Endothelial cell of umbilical vein (primary cell): ENCODE measurements at regions not wholly inside any gene's neighbourhood (a gene's known extent, or its start where the extent isn't known, plus 50 kb on each side); places are given as distances from the start of the nearest gene placed in this dataset.

Experiments
- BruUV-seq: library from RNA; stranded (reverse); fragments of 400-500 nt; replicated peaks from 2 replicates; lab custom pipeline; 2021; lab: Mats Ljungman, UMichigan
- CTCF ChIA-PET: fragments of 300-600, 350-600 bp; sonication (Branson Sonifier 250); formaldehyde crosslinking; loops from one replicate; lab custom pipeline; 2021; ENCODE audit warnings: antibody characterized with exemption, inconsistent platforms; lab: Charles Lee
- POLR2A ChIA-PET: fragments of 300-600, 350-600 bp; sonication (Branson Sonifier 250); formaldehyde crosslinking; loops from one replicate; lab custom pipeline; 2021; ENCODE audit warnings: antibody characterized with exemption, inconsistent platforms; lab: Charles Lee
- DNase-seq: peaks from one replicate; pipeline ENCODE4 v3.0.0-alpha.2; 2011; ENCODE audit warnings: low read depth, low spot score
- FAIRE-seq: peaks from 2 replicates; lab custom pipeline; 2011; peaks lifted over from hg19 to GRCh38; lab: Jason Lieb, UNC
- H2AFZ ChIP-seq: 2 replicates; pipeline ENCODE4 v1.6.0; 2012; ENCODE audit warnings: low read depth, low read length, control low read depth, inconsistent platforms
- H3K27ac ChIP-seq: 2 replicates; pipeline ENCODE4 v1.5.1; 2011; ENCODE audit warnings: low read depth, mild to moderate bottlenecking, control low read depth, low read length, moderate library complexity; ENCODE audit not compliant: insufficient read depth
- H3K27me3 ChIP-seq, 2 experiments: 2 replicates each; pipeline versions ENCODE4 v1.6.0 to v1.6.1; 2011; ENCODE audit warnings: low read length in 2 of 2, mixed read lengths in 1 of 2; ENCODE audit not compliant: control insufficient read depth in 2 of 2, insufficient read depth in 2 of 2
- H3K36me3 ChIP-seq, 2 experiments: 2 replicates in 1 of 2; 3 replicates in 1 of 2; pipeline ENCODE4 v1.5.1; 2011; ENCODE audit warnings: low read length in 2 of 2, mild to moderate bottlenecking in 1 of 2, moderate library complexity in 1 of 2; ENCODE audit not compliant: control insufficient read depth in 2 of 2, insufficient read depth in 2 of 2; ENCODE audit errors: extremely low read depth in 1 of 2
- H3K4me1 ChIP-seq: 3 replicates; pipeline ENCODE4 v1.5.1; 2011; ENCODE audit warnings: mild to moderate bottlenecking, low read length; ENCODE audit not compliant: control insufficient read depth, insufficient read depth; ENCODE audit errors: extremely low read depth
- H3K4me2 ChIP-seq: 2 replicates; pipeline ENCODE4 v1.6.1; 2011; ENCODE audit warnings: low read length, control low read depth, mixed read lengths; ENCODE audit not compliant: insufficient read depth
- H3K4me3 ChIP-seq, 3 experiments: fragments of 200-600 bp in 1 of 3; sonication (generic), shearing (Covaris generic) in 1 of 3; replicated peaks in 1 of 3; 2 replicates each; pipeline ENCODE4 v1.5.1; 2011 to 2016; ENCODE audit warnings: control low read depth in 3 of 3, low read length in 3 of 3, mild to moderate bottlenecking in 2 of 3, inconsistent platforms in 1 of 3, low read depth in 1 of 3, moderate library complexity in 1 of 3; ENCODE audit not compliant: insufficient read depth in 1 of 3
- H3K79me2 ChIP-seq: 2 replicates; pipeline ENCODE4 v1.6.0; 2012; ENCODE audit warnings: low read length, inconsistent platforms; ENCODE audit not compliant: control insufficient read depth, insufficient read depth
- H3K9ac ChIP-seq: replicated peaks from 2 replicates; pipeline ENCODE3; 2011; ENCODE audit warnings: low read length, control low read depth; ENCODE audit not compliant: insufficient read depth; ENCODE audit errors: extremely low read depth
- H3K9me1 ChIP-seq: replicated peaks from 3 replicates; pipeline ENCODE4 v1.6.0; 2011; ENCODE audit warnings: mild to moderate bottlenecking, low read length; ENCODE audit not compliant: control insufficient read depth, insufficient read depth; ENCODE audit errors: extremely low read depth
- H3K9me3 ChIP-seq: replicated peaks from 2 replicates; pipeline ENCODE4 v1.5.1; 2012; ENCODE audit warnings: low read length, inconsistent platforms; ENCODE audit not compliant: control insufficient read depth, insufficient read depth
- H4K20me1 ChIP-seq: replicated peaks from 2 replicates; pipeline ENCODE3; 2011; ENCODE audit warnings: mild to moderate bottlenecking, low read length; ENCODE audit not compliant: control insufficient read depth, insufficient read depth; ENCODE audit errors: extremely low read depth
- CTCF ChIP-seq, 2 donors: IDR thresholded peaks; 1 replicate in 1 of 2; 2 replicates in 1 of 2; pipeline ENCODE4 v1.5.1; 2011; ENCODE audit warnings: low read length in 2 of 2, mild to moderate bottlenecking in 2 of 2, moderate library complexity in 2 of 2, control low read depth in 1 of 2, inconsistent platforms in 1 of 2, low read depth in 1 of 2; ENCODE audit not compliant: insufficient read depth in 1 of 2; ENCODE audit errors: extremely low read depth in 1 of 2
- EZH2 ChIP-seq: IDR thresholded peaks from 2 replicates; pipeline ENCODE4 v1.6.1; 2012; ENCODE audit warnings: borderline replicate concordance, low read depth, mild to moderate bottlenecking, moderate library complexity, low read length, inconsistent platforms; ENCODE audit not compliant: severe bottlenecking
- FOS ChIP-seq: IDR thresholded peaks from 2 replicates; pipeline ENCODE4 v1.6.1; 2011; ENCODE audit warnings: mild to moderate bottlenecking, low read length, moderate library complexity, borderline replicate concordance; ENCODE audit not compliant: insufficient read depth
- GATA2 ChIP-seq: IDR thresholded peaks from 2 replicates; pipeline ENCODE4 v1.7.0; 2011; ENCODE audit warnings: low read depth, mild to moderate bottlenecking, moderate library complexity, mixed read lengths, low read length; ENCODE audit not compliant: insufficient read length, insufficient read depth
- JUN ChIP-seq: IDR thresholded peaks from 2 replicates; pipeline ENCODE4 v1.6.1; 2011; ENCODE audit warnings: borderline replicate concordance, low read depth; ENCODE audit not compliant: insufficient read length, insufficient read depth
- MAX ChIP-seq: IDR thresholded peaks from 2 replicates; pipeline ENCODE4 v1.6.1; 2011; ENCODE audit not compliant: insufficient read depth, insufficient read length
- MYC ChIP-seq: IDR thresholded peaks from one replicate; pipeline ENCODE4 v1.6.1; 2011; ENCODE audit warnings: mild to moderate bottlenecking, low read depth, low read length
- POLR2A ChIP-seq: IDR thresholded peaks from 2 replicates; pipeline ENCODE4 v1.6.1; 2012; ENCODE audit warnings: low read depth, mild to moderate bottlenecking, control low read depth, low read length
- POLR2AphosphoS5 ChIP-seq: IDR thresholded peaks from 2 replicates; pipeline ENCODE4 v1.6.1; 2012; ENCODE audit warnings: low read depth, mild to moderate bottlenecking, control low read depth, low read length, moderate library complexity; ENCODE audit not compliant: insufficient read depth
- dilution Hi-C: fragments of 300-500 bp; cut with MboI; formaldehyde crosslinking; loops from one replicate; pipeline ENCODE4 v1.15.0; 2019; ENCODE audit warnings: low sequenced_read_pairs; ENCODE audit not compliant: extremely low pct_ligation_motif_present
- intact Hi-C: fragments of 100-400 bp; cut with micrococcal nuclease; formaldehyde crosslinking; loops from one replicate; pipeline ENCODE4 v1.10.0; 2022

GRCh38 chr1:209417761-209418160, 165.8 kb upstream of the CAMK1G start:
- H3K4me3 ChIP-seq, result no peak overlapping the region
- no peak overlapping the region for H3K27ac ChIP-seq
- ChIA-PET POLR2A (no interaction called here), CTCF (no interaction called here)
- TF ChIP-seq CTCF (IDR thresholded peaks at IDR 0.05; ENCODE audit: extremely low read depth in 1 of 2, insufficient read depth in 1 of 2, low read depth in 1 of 2, low read length in 2 of 2) (no peak), MAX (no peak), FOS (no peak), GATA2 (no peak), MYC (no peak), POLR2AphosphoS5 (no peak), EZH2 (no peak), POLR2A (no peak), JUN (no peak)
- FAIRE-seq, result no peak
- H3K4me1 ChIP-seq, result no peaks in the 10 kb centered on the region
- H3K27me3 ChIP-seq, result no peaks in the 10 kb centered on the region
- H3K9me1 ChIP-seq, result no peaks in the 10 kb centered on the region
- no peaks in the 10 kb centered on the region for H3K36me3 ChIP-seq
- H3K79me2 ChIP-seq, result no peaks in the 10 kb centered on the region
- dilution Hi-C loops, result no loop called here
- H3K9me3 ChIP-seq, result no peaks in the 10 kb centered on the region
- no peak for DNase-seq
- H3K9ac ChIP-seq, result no peak overlapping the region
- BruUV-seq, result no TSS peak
- no peaks in the 10 kb centered on the region for H4K20me1 ChIP-seq
- H3K4me2 ChIP-seq, result no peak overlapping the region
- no peak overlapping the region for H2AFZ ChIP-seq
- intact Hi-C loops, result no loop called here
